Occipital lobe (tissue), 1 donor: ENCODE measurements at regions not wholly inside any gene's neighbourhood (a gene's known extent, or its start where the extent isn't known, plus 50 kb on each side); places are given as distances from the start of the nearest gene placed in this dataset.
"Not testable (repeated sequence)": the region's sequence is repeated elsewhere in the genome, so short reads cannot be mapped to it uniquely, and the experiment has no call there.

Experiments used
- DNase-seq: peaks from one replicate; lab custom pipeline; 2025; lab: John Stamatoyannopoulos, UW

GRCh38 chr16:5790512-5790911 is 692.9 kb upstream of the EEF2KMT start:
- no peak for DNase-seq

- no peak for DNase-seq
Observed at GRCh38 chr16:5789033-5789432, 691.4 kb upstream of the EEF2KMT start.

GRCh38 chr16:5781436-5781835 is 683.8 kb upstream of the EEF2KMT start:
- DNase-seq = no peak

- DNase-seq = no peak
Observed at GRCh38 chr16:5776876-5777275, 679.3 kb upstream of the EEF2KMT start.

- no peak for DNase-seq
Observed at GRCh38 chr16:5775916-5776315, 678.3 kb upstream of the EEF2KMT start.

- no peak for DNase-seq
Observed at GRCh38 chr16:5770118-5770517, 672.5 kb upstream of the EEF2KMT start.

- DNase-seq = no peak
Observed at GRCh38 chr16:5769513-5769912, 671.9 kb upstream of the EEF2KMT start.

GRCh38 chr16:5768445-5768844 is 670.9 kb upstream of the EEF2KMT start:
- no peak for DNase-seq

GRCh38 chr16:5763176-5763575 is 665.6 kb upstream of the EEF2KMT start:
- DNase-seq = no peak

GRCh38 chr16:5762362-5762761 is 664.8 kb upstream of the EEF2KMT start:
- DNase-seq = no peak

- DNase-seq = no peak
Observed at GRCh38 chr16:5761592-5761991, 664.0 kb upstream of the EEF2KMT start.

- DNase-seq = no peak
Observed at GRCh38 chr16:5758281-5758680, 660.7 kb upstream of the EEF2KMT start.

GRCh38 chr16:5756969-5757368 is 659.4 kb upstream of the EEF2KMT start:
- no peak for DNase-seq

GRCh38 chr16:5753381-5753780 is 655.8 kb upstream of the EEF2KMT start:
- no peak for DNase-seq

- no peak for DNase-seq
Observed at GRCh38 chr16:5751216-5751615, 653.6 kb upstream of the EEF2KMT start.

- DNase-seq = not testable (repeated sequence)
Observed at GRCh38 chr16:5750439-5750838, 652.8 kb upstream of the EEF2KMT start.

GRCh38 chr16:5738586-5738985 is 641.0 kb upstream of the EEF2KMT start:
- no peak for DNase-seq

GRCh38 chr16:5736209-5736930 is 638.8 kb upstream of the EEF2KMT start:
- DNase-seq = peak; percentile 51

GRCh38 chr16:5735444-5735843 is 637.8 kb upstream of the EEF2KMT start:
- no peak for DNase-seq

GRCh38 chr16:5730783-5731182 is 633.2 kb upstream of the EEF2KMT start:
- DNase-seq = no peak

- DNase-seq = no peak
Observed at GRCh38 chr16:5722116-5722619, 624.6 kb upstream of the EEF2KMT start.

GRCh38 chr16:5715155-5715554 is 617.6 kb upstream of the EEF2KMT start:
- DNase-seq = no peak

GRCh38 chr16:5709889-5710288 is 612.3 kb upstream of the EEF2KMT start:
- no peak for DNase-seq

- DNase-seq = no peak
Observed at GRCh38 chr16:5706211-5706610, 608.6 kb upstream of the EEF2KMT start.
